Coronary artery (tissue), 2 donors: ENCODE measurements at regions not wholly inside any gene's neighbourhood (a gene's known extent, or its start where the extent isn't known, plus 50 kb on each side); places are given as distances from the start of the nearest gene placed in this dataset.

ENCODE experiments used
- DNase-seq: peaks from one replicate; pipeline ENCODE4 v3.0.0-alpha.2; 2017; ENCODE audit warnings: low spot score
- H3K27ac ChIP-seq, 2 donors: fragments of 200-600 bp; sonication (generic); one replicate each; pipeline ENCODE4 v1.5.1; 2016 to 2019
- H3K4me3 ChIP-seq: fragments of 200-600 bp; sonication (generic); 2 replicates; pipeline ENCODE4 v1.5.1; 2016; ENCODE audit warnings: mild to moderate bottlenecking, moderate library complexity
- CTCF ChIP-seq: fragments of 200-600 bp; sonication (generic); IDR thresholded peaks from one replicate; pipeline ENCODE4 v1.5.1; 2019; ENCODE audit warnings: antibody characterized with exemption

- Histone ChIP-seq H3K4me3 (no peak overlapping the region), H3K27ac (no peak overlapping the region)
- no peak for TF ChIP-seq CTCF
- no peak for DNase-seq
Observed at GRCh38 chr6:166739117-166739975, 112.3 kb upstream of the RPS6KA2 start.

GRCh38 chr6:166738386-166739116 lies 111.5 kb upstream of the RPS6KA2 start:
- H3K27ac ChIP-seq, result no peak overlapping the region
- no peak for TF ChIP-seq CTCF
- no peak overlapping the region for H3K4me3 ChIP-seq
- DNase-seq, result no peak

GRCh38 chr6:166737261-166737660 lies 110.2 kb upstream of the RPS6KA2 start:
- no peak for TF ChIP-seq CTCF
- H3K27ac ChIP-seq, result no peak overlapping the region
- no peak for DNase-seq
- no peak overlapping the region for H3K4me3 ChIP-seq

GRCh38 chr6:166736634-166737033 lies 109.6 kb upstream of the RPS6KA2 start:
- no peak for DNase-seq
- no peak for TF ChIP-seq CTCF
- Histone ChIP-seq H3K27ac (no peak overlapping the region), H3K4me3 (no peak overlapping the region)

- no peak overlapping the region for H3K27ac ChIP-seq
- TF ChIP-seq CTCF, result no peak
- no peak for DNase-seq
- H3K4me3 ChIP-seq, result no peak overlapping the region
Observed at GRCh38 chr6:166733900-166734299, 106.8 kb upstream of the RPS6KA2 start.

GRCh38 chr6:166729658-166730057 lies 102.6 kb upstream of the RPS6KA2 start:
- Histone ChIP-seq H3K4me3 (no peak overlapping the region), H3K27ac (no peak overlapping the region)
- DNase-seq, result no peak
- TF ChIP-seq CTCF, result no peak
